ENCODE measurements at regions not wholly inside any gene's neighbourhood (a gene's known extent, or its start where the extent isn't known, plus 50 kb on each side); places are given as distances from the start of the nearest gene placed in this dataset.

DNA sequence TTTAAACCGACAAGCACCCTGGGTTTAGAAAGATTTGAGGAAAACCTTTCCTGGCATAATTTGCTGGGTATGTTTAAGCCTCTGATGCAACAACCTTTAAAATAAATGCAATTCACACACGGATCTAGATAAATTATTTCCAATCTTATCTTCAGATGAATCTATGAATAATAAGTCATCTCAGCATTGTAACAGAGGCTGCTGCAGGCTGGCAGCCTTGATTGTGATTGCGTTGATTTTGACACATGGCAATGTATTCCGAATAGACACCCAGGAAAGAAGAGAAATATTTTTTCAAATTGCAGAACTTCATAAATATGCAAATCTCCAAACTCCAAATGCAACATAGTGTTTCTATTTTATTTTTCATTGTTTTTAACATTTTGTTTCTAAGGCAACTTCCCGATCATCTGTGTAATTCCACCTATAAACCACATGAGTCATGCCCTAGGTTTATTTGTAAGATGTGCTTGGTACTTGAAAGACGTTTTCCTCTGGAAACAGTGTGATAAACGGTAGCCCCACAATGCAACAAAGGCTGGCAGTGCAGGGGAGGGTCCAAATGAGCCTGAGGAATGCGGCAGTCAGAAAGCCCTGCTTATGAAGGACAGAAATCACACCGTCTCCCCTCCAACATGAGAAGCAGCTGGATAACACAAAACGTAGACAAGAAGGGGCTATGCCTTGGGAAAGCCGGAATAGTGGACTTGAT, 359.0 kb downstream of the BRD1 start:
- no peak for TF ChIP-seq EZH2phosphoT487 (IDR thresholded peaks at IDR 0.05; ENCODE audit: low read length)
- TF ChIP-seq EZH2 (optimal IDR thresholded peaks at IDR 0.05; ENCODE audit: low read depth, low read length), result no peak
- TF ChIP-seq, protein P1, sequence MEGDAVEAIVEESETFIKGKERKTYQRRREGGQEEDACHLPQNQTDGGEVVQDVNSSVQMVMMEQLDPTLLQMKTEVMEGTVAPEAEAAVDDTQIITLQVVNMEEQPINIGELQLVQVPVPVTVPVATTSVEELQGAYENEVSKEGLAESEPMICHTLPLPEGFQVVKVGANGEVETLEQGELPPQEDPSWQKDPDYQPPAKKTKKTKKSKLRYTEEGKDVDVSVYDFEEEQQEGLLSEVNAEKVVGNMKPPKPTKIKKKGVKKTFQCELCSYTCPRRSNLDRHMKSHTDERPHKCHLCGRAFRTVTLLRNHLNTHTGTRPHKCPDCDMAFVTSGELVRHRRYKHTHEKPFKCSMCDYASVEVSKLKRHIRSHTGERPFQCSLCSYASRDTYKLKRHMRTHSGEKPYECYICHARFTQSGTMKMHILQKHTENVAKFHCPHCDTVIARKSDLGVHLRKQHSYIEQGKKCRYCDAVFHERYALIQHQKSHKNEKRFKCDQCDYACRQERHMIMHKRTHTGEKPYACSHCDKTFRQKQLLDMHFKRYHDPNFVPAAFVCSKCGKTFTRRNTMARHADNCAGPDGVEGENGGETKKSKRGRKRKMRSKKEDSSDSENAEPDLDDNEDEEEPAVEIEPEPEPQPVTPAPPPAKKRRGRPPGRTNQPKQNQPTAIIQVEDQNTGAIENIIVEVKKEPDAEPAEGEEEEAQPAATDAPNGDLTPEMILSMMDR (IDR thresholded peaks at IDR 0.05; ENCODE audit: low read length), result no peak

Measured in MM.1S (cell line).